Prostate gland (tissue), 2 donors: ENCODE measurements at regions not wholly inside any gene's neighbourhood (a gene's known extent, or its start where the extent isn't known, plus 50 kb on each side); places are given as distances from the start of the nearest gene placed in this dataset.

Experiments used
- POLR2A ChIP-seq: fragments of 450-650 bp; IDR thresholded peaks from one replicate; pipeline ENCODE4 v1.6.1; 2016; ENCODE audit warnings: antibody characterized with exemption, mild to moderate bottlenecking
- TF ChIP-seq, protein P1 (sequence below), 4 experiments: fragments of 200-600 bp in 2 of 4; fragments of 450-650 bp in 2 of 4; sonication (generic) in 2 of 4; IDR thresholded peaks; 1 replicate in 3 of 4; 2 replicates in 1 of 4; pipeline ENCODE4 v1.5.1; 2016 to 2019; ENCODE audit warnings: antibody characterized with exemption in 4 of 4, mild to moderate bottlenecking in 2 of 4, moderate library complexity in 2 of 4

DNA sequence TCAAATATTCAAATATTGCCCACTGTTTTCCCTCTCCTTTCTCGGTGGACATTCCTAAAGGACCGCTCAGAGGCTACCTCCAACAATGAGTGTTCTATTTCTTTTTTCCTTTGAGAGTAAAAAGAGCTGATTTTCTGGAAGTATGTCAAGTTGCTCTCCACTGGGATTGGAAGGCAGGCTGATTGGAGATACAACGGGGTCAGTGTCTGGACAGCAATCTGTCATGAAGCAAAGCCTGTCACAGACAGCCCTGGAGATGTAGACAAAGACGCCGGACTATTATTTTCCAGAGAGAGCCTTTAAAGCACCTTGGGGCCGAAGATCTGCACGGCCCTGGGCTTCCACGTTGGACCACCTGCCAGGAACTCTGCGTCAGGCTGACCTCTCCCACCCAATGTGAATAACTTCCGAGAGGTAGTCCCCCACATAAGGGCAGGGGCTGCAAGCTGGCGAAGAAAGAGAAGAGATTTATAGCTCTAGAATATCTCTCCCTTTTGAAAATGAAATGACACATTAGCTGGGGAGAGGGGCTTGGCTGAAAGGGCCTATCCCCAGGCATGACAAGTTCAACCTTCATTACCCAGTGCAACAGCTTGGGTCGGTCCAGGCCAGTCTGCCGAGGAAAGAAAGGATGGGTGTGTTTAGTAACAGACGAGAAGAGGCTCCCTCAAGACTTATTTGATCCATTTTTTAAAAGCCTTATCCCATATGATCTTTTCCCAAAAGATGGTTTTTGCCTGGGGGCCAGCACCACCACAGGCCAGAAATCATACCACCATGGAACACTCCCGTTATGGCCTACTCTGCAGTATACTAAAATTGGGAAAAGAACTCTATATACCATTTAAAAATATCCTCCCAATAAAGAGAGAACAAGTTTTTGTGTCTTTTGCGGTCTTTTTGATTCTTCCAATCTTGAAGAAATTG is 131.1 kb downstream of the OLIG3 start:
- TF ChIP-seq, protein P1, sequence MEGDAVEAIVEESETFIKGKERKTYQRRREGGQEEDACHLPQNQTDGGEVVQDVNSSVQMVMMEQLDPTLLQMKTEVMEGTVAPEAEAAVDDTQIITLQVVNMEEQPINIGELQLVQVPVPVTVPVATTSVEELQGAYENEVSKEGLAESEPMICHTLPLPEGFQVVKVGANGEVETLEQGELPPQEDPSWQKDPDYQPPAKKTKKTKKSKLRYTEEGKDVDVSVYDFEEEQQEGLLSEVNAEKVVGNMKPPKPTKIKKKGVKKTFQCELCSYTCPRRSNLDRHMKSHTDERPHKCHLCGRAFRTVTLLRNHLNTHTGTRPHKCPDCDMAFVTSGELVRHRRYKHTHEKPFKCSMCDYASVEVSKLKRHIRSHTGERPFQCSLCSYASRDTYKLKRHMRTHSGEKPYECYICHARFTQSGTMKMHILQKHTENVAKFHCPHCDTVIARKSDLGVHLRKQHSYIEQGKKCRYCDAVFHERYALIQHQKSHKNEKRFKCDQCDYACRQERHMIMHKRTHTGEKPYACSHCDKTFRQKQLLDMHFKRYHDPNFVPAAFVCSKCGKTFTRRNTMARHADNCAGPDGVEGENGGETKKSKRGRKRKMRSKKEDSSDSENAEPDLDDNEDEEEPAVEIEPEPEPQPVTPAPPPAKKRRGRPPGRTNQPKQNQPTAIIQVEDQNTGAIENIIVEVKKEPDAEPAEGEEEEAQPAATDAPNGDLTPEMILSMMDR (IDR thresholded peaks at IDR 0.05) = no peak
- no peak for TF ChIP-seq POLR2A
